Stimulated activated CD8-positive, alpha-beta memory T cell treated with anti-CD3 and anti-CD28 coated beads, Interleukin-7, amount 100 ng/mL, for 4 hours (primary cell): ENCODE measurements at regions not wholly inside any gene's neighbourhood (a gene's known extent, or its start where the extent isn't known, plus 50 kb on each side); places are given as distances from the start of the nearest gene placed in this dataset.
"Not testable (repeated sequence)": the region's sequence is repeated elsewhere in the genome, so short reads cannot be mapped to it uniquely, and the experiment has no call there.

Experiments
- DNase-seq, 2 donors: peaks; one replicate each; pipeline ENCODE4 v3.0.0-alpha.2; 2020; ENCODE audit warnings: low read depth in 2 of 2

DNA sequence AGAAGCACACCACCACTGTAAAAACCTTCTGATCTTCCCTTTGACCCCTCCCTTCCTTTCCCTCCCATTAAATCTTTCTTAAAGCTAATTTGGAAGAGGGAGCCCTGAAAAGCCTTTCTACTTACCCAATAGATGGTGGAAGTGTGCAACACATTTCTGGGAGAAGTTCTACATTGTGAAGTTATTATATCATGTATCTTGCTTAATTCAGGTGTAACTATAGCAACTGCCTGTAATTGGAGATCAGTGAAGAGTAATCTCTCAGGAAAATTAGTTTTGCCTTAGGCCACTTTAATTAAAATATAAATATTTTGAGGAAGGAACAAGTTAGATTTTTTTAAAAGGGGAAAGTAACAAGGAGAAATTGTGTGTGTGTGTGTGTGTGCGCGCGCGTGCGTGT lies 266.0 kb downstream of the SH3BP4 start:
- no peak for DNase-seq

DNA sequence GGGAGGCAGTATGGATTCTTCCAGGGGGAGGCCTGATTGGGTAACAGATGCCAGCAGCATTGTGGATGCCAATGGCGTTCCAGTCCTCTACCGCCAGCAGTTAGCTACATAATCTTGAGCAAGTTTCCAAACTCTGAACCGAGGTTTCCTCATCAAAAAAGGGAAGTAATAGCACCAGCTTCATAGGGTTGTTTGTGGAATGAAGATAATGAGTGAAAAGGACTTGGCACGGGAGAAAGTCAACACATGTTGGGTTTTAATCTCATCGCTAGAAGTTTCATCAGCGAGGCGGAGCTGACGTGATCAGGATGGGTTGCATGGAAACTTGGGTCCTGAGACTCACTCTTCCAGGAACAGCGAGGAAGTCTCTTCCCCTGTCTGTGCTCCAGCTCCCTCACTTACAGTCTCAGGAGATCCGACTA lies 266.7 kb downstream of the SH3BP4 start:
- DNase-seq: no peak

DNA sequence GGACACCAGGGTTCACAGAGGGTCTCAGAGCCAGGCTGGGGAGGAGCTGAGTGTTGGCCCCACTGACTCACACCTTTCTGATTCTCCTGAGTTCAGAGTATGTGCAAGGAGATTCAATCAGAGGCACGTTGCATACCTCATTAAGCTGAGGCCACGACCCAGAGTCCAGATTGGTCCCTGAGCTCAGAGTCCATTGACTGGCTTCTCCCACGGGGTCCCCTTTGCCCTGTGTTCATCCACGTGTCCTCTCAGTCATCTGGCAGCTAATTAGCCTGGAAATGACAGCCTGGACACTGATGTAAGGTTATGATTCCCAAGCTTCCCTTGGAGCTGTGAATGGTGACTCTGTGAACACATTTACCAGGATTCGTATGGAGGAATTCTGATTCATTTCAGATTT lies 267.2 kb downstream of the SH3BP4 start:
- no peak for DNase-seq

DNA sequence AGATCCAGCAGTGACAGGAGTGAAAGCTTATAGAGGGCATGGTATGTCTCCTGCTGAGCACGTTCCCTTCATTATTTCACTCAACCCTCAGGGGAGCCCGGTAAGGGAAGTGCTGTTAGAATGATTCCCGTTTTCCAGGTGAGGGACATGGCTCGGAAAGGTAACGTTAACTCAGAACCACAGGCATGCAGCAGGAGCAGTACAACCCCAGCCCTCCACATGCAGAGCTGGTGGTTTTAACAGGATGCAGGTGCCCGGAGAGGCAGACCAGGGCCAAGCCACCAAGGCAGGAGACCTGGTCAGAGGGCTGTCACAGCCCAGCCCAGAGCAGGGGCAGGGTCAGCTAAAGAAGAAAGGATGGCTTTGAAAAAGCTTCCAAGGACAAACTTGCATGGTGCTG lies 268.5 kb downstream of the SH3BP4 start:
- no peak for DNase-seq

DNA sequence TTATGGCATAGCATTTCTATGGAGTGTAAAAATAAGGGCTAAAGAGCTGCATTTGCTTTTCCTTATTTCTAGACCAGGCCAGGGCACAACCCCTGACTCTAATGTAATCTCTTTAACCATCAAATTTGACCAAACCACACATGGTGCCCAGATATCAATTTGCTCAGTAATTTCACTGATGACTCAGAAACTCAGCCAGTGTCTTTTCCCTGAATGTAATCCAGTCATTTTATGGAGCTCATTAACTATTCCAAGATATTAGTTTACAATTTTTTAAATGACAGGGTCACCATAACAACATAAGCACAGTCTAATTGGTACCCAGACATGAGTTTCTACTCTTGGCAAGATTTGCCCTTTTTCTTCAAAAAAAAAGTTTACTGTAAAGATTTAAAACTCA lies 270.8 kb upstream of the AGAP1 start:
- DNase-seq: no peak

DNA sequence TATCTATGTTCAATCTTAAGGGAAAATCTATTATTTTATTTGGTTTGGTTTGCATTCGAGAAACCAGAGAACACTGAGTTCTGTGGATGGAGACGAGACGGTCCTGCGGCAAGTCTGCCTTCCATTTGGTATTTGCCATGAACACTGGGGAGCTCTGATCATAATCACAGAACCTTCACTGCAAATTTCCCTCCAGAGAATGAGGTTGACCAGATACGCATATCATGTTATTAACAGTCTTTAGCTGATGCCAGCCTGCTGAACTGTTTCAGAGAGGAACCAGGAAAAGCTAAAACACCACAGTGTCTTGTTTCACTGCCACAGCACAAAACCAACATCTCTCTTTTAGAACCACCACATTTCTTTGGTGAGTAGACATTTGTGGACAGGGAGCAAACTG lies 269.4 kb upstream of the AGAP1 start:
- no peak for DNase-seq

DNA sequence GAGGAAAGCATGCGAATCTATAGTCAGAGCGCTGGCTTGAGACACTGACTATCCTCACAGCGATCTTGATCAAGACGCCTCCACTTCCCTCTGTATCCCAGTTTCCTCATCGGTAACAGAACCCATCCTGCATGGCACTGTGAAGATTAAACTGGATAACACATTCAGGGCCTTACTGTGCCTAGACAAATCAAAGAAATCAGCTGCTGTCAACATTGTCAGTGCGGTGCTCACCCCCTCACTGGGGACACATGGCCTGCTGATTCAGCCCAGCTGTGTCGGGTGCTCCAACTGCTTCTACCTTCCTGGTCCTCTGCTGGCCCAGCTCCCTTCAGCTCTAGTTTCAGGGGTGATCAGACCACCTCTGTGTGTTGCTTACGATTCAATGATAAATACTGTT lies 268.6 kb upstream of the AGAP1 start:
- DNase-seq: no peak

DNA sequence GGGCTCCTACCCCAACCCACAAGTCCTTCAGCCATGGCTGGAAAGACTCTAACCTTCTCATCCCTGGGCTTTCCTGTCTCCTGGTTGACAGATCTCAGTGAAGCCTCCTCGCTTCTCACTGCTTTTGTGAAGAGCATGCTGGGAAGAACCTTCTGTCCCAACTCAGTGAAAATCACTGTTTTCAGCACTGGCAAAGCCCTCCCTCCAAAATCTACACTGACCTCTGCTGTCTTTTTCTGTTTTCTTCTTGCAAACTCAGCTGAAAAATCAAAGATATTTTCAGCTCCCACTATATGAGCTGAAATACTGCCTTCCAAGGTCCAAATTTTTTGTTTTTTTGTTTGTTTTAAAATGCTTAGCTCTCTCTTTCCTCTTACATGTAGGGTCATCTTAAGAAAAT lies 266.3 kb upstream of the AGAP1 start:
- no peak for DNase-seq

DNA sequence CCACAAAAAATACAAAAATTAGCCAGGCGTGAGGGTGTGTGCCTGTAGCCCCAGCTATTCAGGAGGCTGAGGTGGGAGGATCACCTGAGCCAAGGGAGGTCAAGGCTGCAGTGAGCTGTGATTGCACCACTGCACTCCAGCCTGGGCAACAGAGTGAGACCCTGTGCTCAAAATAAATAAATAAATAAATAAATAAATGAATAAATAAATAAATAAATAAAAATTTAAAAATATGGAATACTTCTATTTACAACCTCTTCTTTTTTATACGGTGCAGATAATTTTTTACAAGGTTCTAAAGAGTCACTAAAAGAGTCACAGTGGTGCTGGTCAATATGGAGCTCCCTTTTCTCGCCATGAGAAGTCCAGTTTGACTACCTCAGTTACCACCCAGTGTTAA lies 265.4 kb upstream of the AGAP1 start:
- not testable (repeated sequence) for DNase-seq

DNA sequence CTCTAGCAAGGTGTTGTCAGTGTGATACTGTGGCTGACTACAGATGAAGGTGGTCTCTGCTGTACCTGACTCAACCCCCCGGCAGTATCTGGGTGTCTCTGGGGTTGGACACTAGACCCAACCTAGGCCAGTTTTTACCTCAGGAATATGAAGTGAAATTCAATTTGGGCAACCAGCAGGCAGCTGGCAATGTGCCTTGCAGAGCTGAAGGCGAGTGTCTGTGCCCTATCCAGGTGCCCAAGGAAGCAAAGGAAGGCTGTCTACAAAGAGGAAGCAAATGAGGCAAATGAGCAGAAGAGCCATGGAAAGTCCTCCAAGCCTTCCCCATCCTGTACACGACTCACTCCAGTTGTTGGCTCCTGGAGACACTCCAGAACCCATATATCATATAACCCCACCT lies 264.6 kb upstream of the AGAP1 start:
- no peak for DNase-seq

DNA sequence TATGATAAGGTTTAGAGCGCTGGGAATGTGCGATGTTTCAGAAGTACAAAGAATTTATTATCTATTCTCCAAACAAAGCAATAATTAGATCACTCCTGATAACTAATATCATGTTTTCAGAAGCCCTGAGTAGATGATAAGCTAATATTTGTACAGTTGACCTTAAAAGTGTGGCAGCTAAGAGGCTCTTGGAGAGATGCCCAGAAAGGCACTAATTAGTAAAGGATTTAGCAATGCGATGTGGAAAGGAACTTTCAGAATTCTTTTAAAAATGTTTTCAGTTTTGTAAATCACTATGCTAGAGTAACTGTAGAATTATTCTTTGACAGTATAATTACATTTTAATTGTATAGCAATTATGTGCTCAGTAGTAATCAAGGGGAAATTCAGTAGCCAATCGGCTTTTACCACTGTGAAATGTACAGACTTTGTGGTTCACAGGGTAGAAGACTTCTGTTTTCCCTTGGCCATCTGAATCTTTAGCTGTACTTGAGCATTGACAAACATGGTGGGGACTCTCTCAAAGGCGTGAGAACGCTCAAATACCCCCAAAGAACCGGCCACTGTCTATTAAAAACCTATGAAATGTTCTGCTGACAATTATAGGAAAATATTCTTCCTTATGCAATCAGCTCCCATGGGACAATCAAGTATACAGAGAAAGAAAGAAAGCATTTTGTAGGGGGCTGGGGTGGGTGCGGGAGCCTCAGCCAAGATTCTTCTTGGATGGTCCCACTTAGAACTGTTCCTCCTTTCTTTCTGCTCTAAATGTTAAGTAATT lies 262.8 kb upstream of the AGAP1 start:
- DNase-seq: no peak

DNA sequence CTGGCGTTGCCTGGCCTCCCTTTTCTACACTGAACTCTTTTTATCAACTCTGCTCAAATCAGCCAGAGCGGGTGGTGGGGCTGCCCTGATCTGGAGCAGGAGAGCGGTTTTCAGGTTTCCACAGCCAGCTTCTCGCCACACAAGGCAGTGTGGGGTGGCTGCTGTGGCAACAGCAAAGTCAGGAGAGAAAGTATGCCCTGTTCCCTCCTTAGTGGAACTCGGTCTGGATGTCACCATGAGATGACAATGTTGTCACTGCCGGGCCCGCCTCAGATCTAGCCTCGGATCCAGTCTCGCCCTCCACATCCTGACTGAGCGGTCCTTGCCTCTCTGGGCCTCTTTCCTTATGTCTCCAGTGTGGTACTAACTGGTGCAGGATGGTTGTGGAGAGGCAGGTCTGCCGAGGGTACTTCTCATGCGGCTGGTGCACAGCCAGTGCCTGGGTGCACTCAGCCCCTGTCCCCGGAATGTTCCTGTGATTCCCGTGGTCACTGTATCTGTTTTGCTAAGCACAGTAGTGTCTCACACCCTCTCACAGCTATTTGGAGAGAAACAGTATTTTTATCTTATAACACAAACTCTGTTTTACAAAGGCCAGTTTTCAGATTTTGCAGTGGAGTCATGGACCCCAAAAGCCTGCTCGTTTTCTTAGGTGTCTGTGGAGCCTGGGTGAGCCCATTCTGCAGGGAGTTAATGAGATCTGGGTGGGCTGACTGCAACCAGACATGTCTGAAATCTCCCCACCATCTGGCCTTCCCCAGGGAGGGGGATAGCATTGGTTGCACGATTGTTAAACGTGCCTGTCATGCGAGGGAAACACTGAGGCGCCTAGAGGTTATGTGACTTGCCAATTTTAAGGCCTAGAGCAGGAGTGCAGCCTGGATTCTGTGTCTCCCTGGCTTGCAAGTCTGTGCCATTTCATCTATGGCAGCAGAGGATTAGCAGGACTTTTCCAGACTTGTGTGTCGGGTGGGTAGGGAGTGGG lies 261.1 kb upstream of the AGAP1 start:
- DNase-seq: no peak

DNA sequence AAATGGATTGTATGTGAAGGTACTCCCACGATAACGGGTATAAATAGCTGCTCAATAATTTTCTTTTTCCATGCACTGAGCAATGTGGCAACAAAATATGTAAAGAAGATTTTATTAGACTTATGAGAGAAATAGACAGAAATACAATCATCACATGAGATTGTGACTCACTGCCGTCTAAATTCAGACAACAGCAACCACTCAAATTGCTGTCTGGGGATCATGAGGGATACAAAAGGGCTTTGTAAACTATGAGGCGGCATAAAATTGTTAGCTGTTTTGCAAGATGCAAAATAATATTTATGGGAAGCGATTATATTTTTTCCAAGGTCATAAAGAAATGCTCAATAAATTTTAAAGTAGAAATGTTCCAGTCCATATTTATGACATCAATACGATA lies 259.1 kb upstream of the AGAP1 start:
- DNase-seq: no peak

DNA sequence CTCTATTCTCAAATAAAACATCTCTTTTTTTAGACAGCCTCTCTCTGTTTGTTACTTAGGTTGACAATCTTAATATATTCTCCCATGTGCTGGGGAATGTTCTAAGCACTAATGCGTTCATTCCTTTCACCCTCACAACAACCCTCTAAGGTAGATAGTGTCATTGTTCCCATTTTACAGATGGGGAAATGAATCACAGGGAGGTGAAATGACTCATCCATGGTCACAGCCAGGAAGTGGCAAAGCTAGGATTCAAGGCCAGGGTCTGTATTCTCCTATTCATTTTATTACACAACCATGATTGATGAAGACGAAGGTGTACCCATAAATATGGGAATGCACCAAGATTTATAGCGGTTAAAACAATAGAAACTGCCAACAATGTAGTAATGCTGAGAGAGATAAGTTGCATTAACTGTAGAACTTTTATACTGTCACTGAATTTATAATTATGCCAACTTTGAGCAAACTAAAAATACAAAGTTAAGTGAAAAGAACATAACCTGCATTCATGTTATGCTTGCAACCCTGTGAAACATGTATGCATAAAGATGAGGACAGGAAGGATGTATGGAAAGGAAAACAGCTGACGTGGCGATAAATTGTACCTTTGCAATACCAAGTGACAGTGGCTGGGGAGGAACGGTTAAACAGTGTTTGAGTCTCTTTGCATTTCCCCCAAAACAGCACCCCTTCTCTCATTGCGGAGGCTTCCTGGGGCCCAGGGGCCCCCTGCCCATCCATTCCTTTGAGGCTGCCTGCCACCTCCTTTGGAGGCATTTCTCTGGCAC lies 257.7 kb upstream of the AGAP1 start:
- no peak for DNase-seq

DNA sequence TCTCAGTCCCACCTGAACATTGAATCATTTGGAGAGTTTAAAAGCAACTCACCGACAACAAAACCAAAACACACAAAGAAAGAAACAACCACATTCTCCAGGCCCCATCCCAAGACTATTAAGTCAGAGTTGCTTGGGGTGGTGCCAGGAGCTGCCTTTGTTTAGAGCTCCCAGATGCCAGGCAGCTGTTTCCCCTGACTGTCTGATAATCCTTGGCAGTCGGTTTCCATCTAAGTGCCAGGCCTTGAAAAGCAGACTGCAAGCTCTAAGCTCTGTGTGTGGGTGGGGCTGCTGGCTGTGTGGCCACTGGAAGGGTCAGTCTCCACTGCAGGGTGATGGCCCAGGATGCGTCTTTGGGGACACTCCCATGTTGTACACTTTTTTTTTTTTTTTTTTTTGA lies 255.3 kb upstream of the AGAP1 start:
- no peak for DNase-seq

DNA sequence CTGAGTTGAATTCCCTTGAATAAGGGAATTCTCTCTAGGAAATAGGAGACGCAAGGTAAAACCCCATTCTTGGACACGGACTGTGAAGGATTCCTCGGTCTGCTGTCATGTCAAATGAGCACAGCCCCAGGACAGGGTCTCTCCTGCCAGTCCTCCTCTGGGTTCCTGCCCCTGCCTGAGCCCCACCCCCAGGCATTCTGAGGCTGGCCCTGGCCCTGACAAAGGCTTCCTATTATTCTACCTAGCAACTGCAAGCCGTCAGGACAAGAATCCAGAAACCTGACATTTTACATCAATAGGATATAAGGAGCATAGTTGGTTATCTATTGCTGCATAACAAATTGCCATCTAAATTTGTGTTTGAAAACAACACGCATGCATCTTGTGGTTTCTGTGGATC lies 253.3 kb upstream of the AGAP1 start:
- no peak for DNase-seq

DNA sequence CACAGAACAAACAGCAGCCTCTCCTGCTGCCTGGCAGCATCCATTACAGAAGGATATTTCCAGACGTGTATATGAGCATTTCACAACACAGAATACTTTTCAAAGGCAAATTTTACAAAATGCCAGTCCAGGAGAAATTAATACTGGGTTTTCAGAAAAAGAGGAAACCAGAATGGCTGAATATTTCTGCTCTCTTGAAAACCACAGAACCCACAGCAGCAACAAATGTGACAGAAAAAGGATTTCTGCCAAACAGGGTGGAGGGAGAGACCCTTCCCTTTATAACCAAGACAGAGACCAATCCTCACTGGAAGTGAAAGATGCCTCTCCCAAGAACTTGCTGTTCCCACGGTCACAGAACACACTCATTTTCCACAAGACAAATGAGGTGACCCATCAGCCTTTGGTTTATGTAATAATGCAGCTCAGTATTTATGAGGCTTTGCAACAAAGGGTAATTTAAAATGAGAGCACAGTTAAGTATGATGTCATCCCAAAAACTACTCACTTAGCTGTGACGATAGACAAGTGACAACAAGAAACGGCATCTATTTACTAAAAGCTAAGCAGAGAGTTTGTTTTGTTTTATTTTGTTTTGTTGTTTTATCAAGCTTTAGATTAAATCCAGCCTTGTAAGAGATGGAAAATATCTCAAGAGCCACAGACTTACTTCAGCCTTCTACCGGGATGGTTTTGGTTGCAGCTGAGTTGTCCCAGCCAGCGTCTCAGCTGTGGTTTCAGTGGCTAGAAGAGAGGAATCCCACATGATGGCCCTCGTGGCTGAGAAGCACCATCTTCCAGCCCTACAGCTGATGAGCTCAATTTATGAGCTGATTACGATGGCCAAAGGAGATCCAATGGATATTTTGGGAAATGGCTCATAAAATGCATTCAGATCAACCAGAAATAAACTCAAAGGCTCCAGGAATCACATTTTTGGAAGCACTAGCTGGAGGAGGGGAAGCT lies 249.3 kb upstream of the AGAP1 start:
- no peak for DNase-seq

DNA sequence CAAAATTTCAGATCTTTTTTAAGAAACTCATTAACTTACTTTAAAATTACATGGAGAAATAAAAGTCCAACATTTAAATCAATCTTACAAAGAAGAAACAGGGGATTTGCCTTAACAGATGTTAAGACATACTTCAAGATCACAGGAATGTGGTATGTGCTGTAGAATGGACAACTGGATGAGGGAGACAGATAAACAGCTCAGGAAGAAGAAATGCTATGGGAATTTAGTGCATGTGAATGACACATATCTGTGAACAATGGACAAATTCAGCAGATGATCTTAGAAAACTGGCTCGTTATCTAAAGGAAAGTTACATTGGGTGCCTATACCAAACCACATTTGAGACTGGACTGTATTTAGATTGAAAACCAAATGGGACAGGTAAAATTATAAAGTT lies 246.8 kb upstream of the AGAP1 start:
- DNase-seq: no peak

DNA sequence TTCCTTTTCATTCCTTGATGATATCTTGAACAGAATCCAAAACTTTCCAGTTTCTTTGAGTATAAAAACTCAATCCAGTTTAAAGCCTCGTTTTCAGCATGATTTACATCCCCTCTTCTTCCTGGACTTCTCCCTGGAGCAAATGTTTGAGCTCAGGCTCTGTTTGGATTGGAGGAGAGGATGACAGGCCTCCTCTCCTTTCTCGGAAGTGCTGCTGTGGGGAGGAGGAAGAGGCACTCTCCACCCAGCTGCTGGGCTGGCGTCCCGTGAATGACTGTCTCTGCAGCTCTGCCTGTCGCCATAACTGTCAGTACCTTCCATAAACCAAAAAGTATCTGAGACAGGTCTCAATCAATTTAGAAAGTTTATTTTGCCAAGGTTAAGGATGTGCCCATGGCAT lies 238.2 kb upstream of the AGAP1 start:
- no peak for DNase-seq

DNA sequence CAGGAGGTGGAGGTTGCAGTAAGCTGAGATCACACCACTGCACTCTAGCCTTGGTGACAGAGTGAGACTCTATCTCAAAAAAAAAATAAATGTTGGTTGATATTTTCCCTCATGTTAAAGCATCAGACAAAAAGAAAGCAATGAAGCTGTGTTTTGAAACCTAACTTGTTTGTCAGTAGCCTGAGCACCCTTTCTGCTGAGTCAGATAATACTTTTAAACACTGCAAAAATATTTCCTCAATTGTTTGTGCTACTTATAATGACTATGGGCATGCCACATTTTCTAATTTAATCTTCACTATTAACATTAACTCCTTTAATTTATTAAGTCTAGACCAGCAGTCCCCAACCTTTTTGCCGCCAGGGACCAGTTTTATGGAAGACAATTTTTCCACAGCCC lies 236.3 kb upstream of the AGAP1 start:
- DNase-seq: no peak

DNA sequence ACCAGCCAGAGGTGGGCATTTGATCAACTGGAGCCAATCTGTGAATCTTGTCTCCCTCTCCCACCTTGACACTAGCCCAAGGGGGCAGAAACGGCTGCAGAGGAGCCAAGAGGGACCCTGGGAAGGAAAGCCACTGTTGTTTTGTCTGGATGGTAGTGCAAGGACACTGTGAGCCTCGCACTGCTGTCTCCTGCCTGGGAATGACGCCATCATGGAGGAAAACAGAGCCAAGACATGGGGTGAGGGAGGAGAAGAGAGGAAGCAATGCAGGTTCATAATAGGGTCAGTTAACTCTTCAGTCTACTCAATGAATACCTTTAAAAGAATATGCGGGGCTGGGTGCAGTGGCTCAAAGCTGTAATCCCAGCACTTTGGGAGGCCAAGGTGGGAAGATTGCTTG lies 231.1 kb upstream of the AGAP1 start:
- no peak for DNase-seq
